WTC11 (cell line): ENCODE measurements at regions not wholly inside any gene's neighbourhood (a gene's known extent, or its start where the extent isn't known, plus 50 kb on each side); places are given as distances from the start of the nearest gene placed in this dataset.
"Not testable (repeated sequence)": the region's sequence is repeated elsewhere in the genome, so short reads cannot be mapped to it uniquely, and the experiment has no call there.

Source experiments
- CREM ChIP-seq: sonication (generic); formaldehyde crosslinking; IDR thresholded peaks from 2 replicates; pipeline ENCODE4 v1.8.1; 2022; ENCODE audit warnings: mild to moderate bottlenecking, missing genetic modification reagents, moderate library complexity
- CTCF ChIP-seq: fragments of 200-600 bp; IDR thresholded peaks from 2 replicates; pipeline ENCODE4 v1.8.0; 2022; ENCODE audit warnings: antibody characterized with exemption
- FOXP1 ChIP-seq: sonication (generic); formaldehyde crosslinking; IDR thresholded peaks from 2 replicates; pipeline ENCODE4 v1.8.0; 2022; ENCODE audit warnings: missing genetic modification reagents, mild to moderate bottlenecking, moderate library complexity, borderline replicate concordance
- NR3C1 ChIP-seq: sonication (generic); formaldehyde crosslinking; conservative IDR thresholded peaks from 2 replicates; pipeline ENCODE4 v1.8.1; 2023; ENCODE audit warnings: low read depth, mild to moderate bottlenecking, missing genetic modification reagents
- SP1 ChIP-seq: sonication (generic); formaldehyde crosslinking; conservative IDR thresholded peaks from 2 replicates; pipeline ENCODE4 v1.8.1; 2022; ENCODE audit warnings: missing genetic modification reagents
- TEAD4 ChIP-seq: sonication (generic); formaldehyde crosslinking; IDR thresholded peaks from 2 replicates; pipeline ENCODE4 v1.8.0; 2022; ENCODE audit warnings: mild to moderate bottlenecking, missing genetic modification reagents
- TP53 ChIP-seq: sonication (generic); formaldehyde crosslinking; IDR thresholded peaks from 2 replicates; pipeline ENCODE4 v1.8.1; 2023; ENCODE audit warnings: mild to moderate bottlenecking, missing genetic modification reagents
- USF1 ChIP-seq: sonication (generic); formaldehyde crosslinking; IDR thresholded peaks from 2 replicates; pipeline ENCODE4 v1.8.0; 2022; ENCODE audit warnings: mild to moderate bottlenecking, missing genetic modification reagents
- USF2 ChIP-seq: sonication (generic); formaldehyde crosslinking; IDR thresholded peaks from 2 replicates; pipeline ENCODE4 v1.8.1; 2023; ENCODE audit warnings: mild to moderate bottlenecking, missing genetic modification reagents, moderate library complexity
- TF ChIP-seq, protein P1 (sequence below): sonication (generic); formaldehyde crosslinking; IDR thresholded peaks from 2 replicates; pipeline ENCODE4 v1.8.1; 2022; ENCODE audit warnings: mild to moderate bottlenecking, moderate library complexity, missing genetic modification reagents
- TF ChIP-seq, protein P2 (sequence below): sonication (generic); formaldehyde crosslinking; IDR thresholded peaks from 2 replicates; pipeline ENCODE4 v1.8.1; 2023; ENCODE audit warnings: mild to moderate bottlenecking, missing genetic modification reagents, moderate library complexity

- TF ChIP-seq FOXP1 (CRISPR knock-in tag); CTCF; TEAD4 (CRISPR knock-in tag); USF2 (CRISPR knock-in tag); CREM (CRISPR knock-in tag); USF1 (CRISPR knock-in tag); NR3C1 (CRISPR knock-in tag); TP53 (CRISPR knock-in tag); SP1 (CRISPR knock-in tag): not testable (repeated sequence)
- TF ChIP-seq, protein P1, sequence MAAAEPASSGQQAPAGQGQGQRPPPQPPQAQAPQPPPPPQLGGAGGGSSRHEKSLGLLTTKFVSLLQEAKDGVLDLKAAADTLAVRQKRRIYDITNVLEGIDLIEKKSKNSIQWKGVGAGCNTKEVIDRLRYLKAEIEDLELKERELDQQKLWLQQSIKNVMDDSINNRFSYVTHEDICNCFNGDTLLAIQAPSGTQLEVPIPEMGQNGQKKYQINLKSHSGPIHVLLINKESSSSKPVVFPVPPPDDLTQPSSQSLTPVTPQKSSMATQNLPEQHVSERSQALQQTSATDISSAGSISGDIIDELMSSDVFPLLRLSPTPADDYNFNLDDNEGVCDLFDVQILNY (CRISPR knock-in tag): not testable (repeated sequence)
- TF ChIP-seq, protein P2, sequence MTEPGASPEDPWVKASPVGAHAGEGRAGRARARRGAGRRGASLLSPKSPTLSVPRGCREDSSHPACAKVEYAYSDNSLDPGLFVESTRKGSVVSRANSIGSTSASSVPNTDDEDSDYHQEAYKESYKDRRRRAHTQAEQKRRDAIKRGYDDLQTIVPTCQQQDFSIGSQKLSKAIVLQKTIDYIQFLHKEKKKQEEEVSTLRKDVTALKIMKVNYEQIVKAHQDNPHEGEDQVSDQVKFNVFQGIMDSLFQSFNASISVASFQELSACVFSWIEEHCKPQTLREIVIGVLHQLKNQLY (CRISPR knock-in tag): not testable (repeated sequence)
These were observed 112.4 kb upstream of the ZNF184 start for GRCh38 chr6:27585316-27585715.
